ENCODE measurements at regions not wholly inside any gene's neighbourhood (a gene's known extent, or its start where the extent isn't known, plus 50 kb on each side); places are given as distances from the start of the nearest gene placed in this dataset.
A peak's percentile ranks its signal among the peaks of the same experiment; 100 is the strongest.

GRCh38 chr11:119791047-119791446 is 62.0 kb upstream of the NECTIN1 start:
- Mint-ChIP-seq H3K27ac (ENCODE audit: unreplicated experiment) (peak overlapping the region; percentile 36), H3K27me3 (ENCODE audit: low read depth, unreplicated experiment) (peaks cover 13% of the 10 kb centered on the region), H3K4me3 (ENCODE audit: unreplicated experiment) (no peak overlapping the region), H3K36me3 (ENCODE audit: low read depth, unreplicated experiment) (no peaks in the 10 kb centered on the region), H3K9me3 (ENCODE audit: unreplicated experiment) (no peaks in the 10 kb centered on the region), H3K4me1 (ENCODE audit: low read depth, unreplicated experiment) (peaks cover 31% of the 10 kb centered on the region)
- Histone ChIP-seq H3K27me3 (ENCODE audit: insufficient read depth, low read length) (no peaks in the 10 kb centered on the region), H3K4me2 (ENCODE audit: low read length) (peak overlapping the region; percentile 72), H2AFZ (ENCODE audit: low read depth, low read length) (peak overlapping the region; percentile 35), H3K9me3 (ENCODE audit: insufficient read depth, low read depth, low read length) (no peaks in the 10 kb centered on the region), H3K79me2 (ENCODE audit: insufficient read depth, low read length) (no peaks in the 10 kb centered on the region), H3K36me3 (ENCODE audit: insufficient read depth, low read length) (no peaks in the 10 kb centered on the region), H3K4me1 (ENCODE audit: insufficient read depth, low read length) (peaks cover 45% of the 10 kb centered on the region), H3K27ac (ENCODE audit: low read depth, low read length) (peak overlapping the region; percentile 74), H3K4me3 (ENCODE audit: insufficient read depth, low read depth, low read length) (no peak overlapping the region), H3K9ac (ENCODE audit: low read length) (no peak overlapping the region), H4K20me1 (ENCODE audit: insufficient read depth, low read length) (peaks cover 3% of the 10 kb centered on the region)
- FAIRE-seq (no peak), DNase-seq (ENCODE audit: low read depth) (no peak)
- TF ChIP-seq CTCF (IDR thresholded peaks at IDR 0.05; ENCODE audit: insufficient read depth, low read depth, low read length) (no peak), EZH2 (IDR thresholded peaks at IDR 0.05; ENCODE audit: insufficient read depth, low read length) (no peak)

GRCh38 chr11:119790476-119790875 is 61.5 kb upstream of the NECTIN1 start:
- Histone ChIP-seq H3K9me3 (ENCODE audit: insufficient read depth, low read depth, low read length) (no peaks in the 10 kb centered on the region), H3K79me2 (ENCODE audit: insufficient read depth, low read length) (no peaks in the 10 kb centered on the region), H4K20me1 (ENCODE audit: insufficient read depth, low read length) (peaks cover 2% of the 10 kb centered on the region), H3K4me2 (ENCODE audit: low read length) (no peak overlapping the region), H3K27ac (ENCODE audit: low read depth, low read length) (no peak overlapping the region), H3K4me3 (ENCODE audit: insufficient read depth, low read depth, low read length) (no peak overlapping the region), H2AFZ (ENCODE audit: low read depth, low read length) (no peak overlapping the region), H3K36me3 (ENCODE audit: insufficient read depth, low read length) (no peaks in the 10 kb centered on the region), H3K27me3 (ENCODE audit: insufficient read depth, low read length) (no peaks in the 10 kb centered on the region), H3K4me1 (ENCODE audit: insufficient read depth, low read length) (peaks cover 40% of the 10 kb centered on the region), H3K9ac (ENCODE audit: low read length) (no peak overlapping the region)
- TF ChIP-seq CTCF (IDR thresholded peaks at IDR 0.05; ENCODE audit: insufficient read depth, low read depth, low read length) (no peak), EZH2 (IDR thresholded peaks at IDR 0.05; ENCODE audit: insufficient read depth, low read length) (no peak)
- Mint-ChIP-seq H3K4me3 (ENCODE audit: unreplicated experiment) (no peak overlapping the region), H3K27me3 (ENCODE audit: low read depth, unreplicated experiment) (peaks cover 18% of the 10 kb centered on the region), H3K27ac (ENCODE audit: unreplicated experiment) (no peak overlapping the region), H3K9me3 (ENCODE audit: unreplicated experiment) (no peaks in the 10 kb centered on the region), H3K4me1 (ENCODE audit: low read depth, unreplicated experiment) (peaks cover 26% of the 10 kb centered on the region), H3K36me3 (ENCODE audit: low read depth, unreplicated experiment) (no peaks in the 10 kb centered on the region)
- FAIRE-seq, result no peak
- DNase-seq (ENCODE audit: low read depth), result no peak

- H3K79me2 ChIP-seq (ENCODE audit: insufficient read depth, low read length), result no peaks in the 10 kb centered on the region
- H2AFZ ChIP-seq (ENCODE audit: low read depth, low read length), result no peak overlapping the region
- TF ChIP-seq CTCF (IDR thresholded peaks at IDR 0.05; ENCODE audit: insufficient read depth, low read depth, low read length) (no peak), EZH2 (IDR thresholded peaks at IDR 0.05; ENCODE audit: insufficient read depth, low read length) (no peak)
- no peak overlapping the region for H3K9ac ChIP-seq (ENCODE audit: low read length)
- peaks cover 34% of the 10 kb centered on the region for H3K4me1 ChIP-seq (ENCODE audit: insufficient read depth, low read length)
- Mint-ChIP-seq H3K36me3 (ENCODE audit: low read depth, unreplicated experiment) (no peaks in the 10 kb centered on the region), H3K27me3 (ENCODE audit: low read depth, unreplicated experiment) (peaks cover 18% of the 10 kb centered on the region), H3K4me3 (ENCODE audit: unreplicated experiment) (no peak overlapping the region), H3K4me1 (ENCODE audit: low read depth, unreplicated experiment) (peaks cover 21% of the 10 kb centered on the region), H3K27ac (ENCODE audit: unreplicated experiment) (no peak overlapping the region), H3K9me3 (ENCODE audit: unreplicated experiment) (peaks cover under 1% of the 10 kb centered on the region)
- FAIRE-seq (no peak), DNase-seq (ENCODE audit: low read depth) (no peak)
- no peaks in the 10 kb centered on the region for H3K9me3 ChIP-seq (ENCODE audit: insufficient read depth, low read depth, low read length)
- no peak overlapping the region for H3K4me2 ChIP-seq (ENCODE audit: low read length)
- no peaks in the 10 kb centered on the region for H3K36me3 ChIP-seq (ENCODE audit: insufficient read depth, low read length)
- H3K27ac ChIP-seq (ENCODE audit: low read depth, low read length), result no peak overlapping the region
- H4K20me1 ChIP-seq (ENCODE audit: insufficient read depth, low read length), result no peaks in the 10 kb centered on the region
- no peaks in the 10 kb centered on the region for H3K27me3 ChIP-seq (ENCODE audit: insufficient read depth, low read length)
- no peak overlapping the region for H3K4me3 ChIP-seq (ENCODE audit: insufficient read depth, low read depth, low read length)
Observed at GRCh38 chr11:119789766-119790407, 60.9 kb upstream of the NECTIN1 start.

Measured in astrocyte (in vitro differentiated cells and primary cell).